ENCODE measurements at regions not wholly inside any gene's neighbourhood (a gene's known extent, or its start where the extent isn't known, plus 50 kb on each side); places are given as distances from the start of the nearest gene placed in this dataset.

GRCh38 chr5:33282157-33282556, 158.6 kb upstream of the TARS1 start:
- no peak for TF ChIP-seq ZNF510 (CRISPR knock-in tag; IDR thresholded peaks at IDR 0.05; ENCODE audit: low read depth)
- no peak for TF ChIP-seq BRCA1 (CRISPR knock-in tag; IDR thresholded peaks at IDR 0.05)
- TF ChIP-seq NFRKB (IDR thresholded peaks at IDR 0.05), result no peak
- TF ChIP-seq ELF4 (CRISPR knock-in tag; IDR thresholded peaks at IDR 0.05; ENCODE audit: borderline replicate concordance), result no peak
